Ishikawa (cell line): ENCODE measurements at regions not wholly inside any gene's neighbourhood (a gene's known extent, or its start where the extent isn't known, plus 50 kb on each side); places are given as distances from the start of the nearest gene placed in this dataset.

Source experiments
- CREB1 ChIP-seq: IDR thresholded peaks from 2 replicates; pipeline ENCODE4 v1.6.1; 2012; ENCODE audit warnings: low read depth
- EP300 ChIP-seq: IDR thresholded peaks from 2 replicates; pipeline ENCODE4 v1.6.1; 2012; ENCODE audit warnings: borderline replicate concordance
- FOXM1 ChIP-seq: IDR thresholded peaks from 2 replicates; pipeline ENCODE4 v1.6.1; 2012; ENCODE audit warnings: low read depth, borderline replicate concordance
- MAX ChIP-seq: IDR thresholded peaks from 2 replicates; pipeline ENCODE4 v1.6.1; 2012
- NFIC ChIP-seq: IDR thresholded peaks from 2 replicates; pipeline ENCODE4 v1.6.1; 2012
- RAD21 ChIP-seq: IDR thresholded peaks from 2 replicates; pipeline ENCODE4 v1.6.1; 2012; ENCODE audit warnings: low read depth
- REST ChIP-seq: IDR thresholded peaks from 2 replicates; pipeline ENCODE4 v1.6.1; 2012; ENCODE audit warnings: low read depth, mild to moderate bottlenecking
- TAF1 ChIP-seq: IDR thresholded peaks from 2 replicates; pipeline ENCODE4 v1.6.1; 2012; ENCODE audit warnings: low read depth, mild to moderate bottlenecking
- TCF12 ChIP-seq: IDR thresholded peaks from 2 replicates; pipeline ENCODE4 v1.6.1; 2012; ENCODE audit warnings: low read depth
- TEAD4 ChIP-seq: IDR thresholded peaks from 2 replicates; pipeline ENCODE4 v1.6.1; 2012
- USF1 ChIP-seq: IDR thresholded peaks from 2 replicates; pipeline ENCODE4 v1.6.1; 2012
- YY1 ChIP-seq: IDR thresholded peaks from 2 replicates; pipeline ENCODE4 v1.6.1; 2012; ENCODE audit warnings: low read depth
- ZBTB7A ChIP-seq: IDR thresholded peaks from 2 replicates; pipeline ENCODE4 v1.6.1; 2012; ENCODE audit warnings: low read depth

- TF ChIP-seq FOXM1 (no peak), TAF1 (no peak), CREB1 (no peak), YY1 (no peak), TCF12 (no peak), EP300 (no peak), REST (no peak), ZBTB7A (no peak), MAX (no peak), TEAD4 (no peak), NFIC (no peak), USF1 (no peak), RAD21 (no peak)
These were observed 707.0 kb downstream of the SORCS1 start for GRCh38 chr10:106457522-106457921.
